ENCODE measurements at regions not wholly inside any gene's neighbourhood (a gene's known extent, or its start where the extent isn't known, plus 50 kb on each side); places are given as distances from the start of the nearest gene placed in this dataset.

- Histone ChIP-seq H3K79me2 (ENCODE audit: insufficient read depth) (no peaks in the 10 kb centered on the region), H3K4me2 (no peak overlapping the region), H3K27ac (ENCODE audit: low read depth in 2 of 2, low read length in 1 of 2) (peak overlapping the region in 1 of 2 experiments; percentile 76; a peak in 2 of 4 replicates), H4K20me1 (ENCODE audit: insufficient read depth) (no peaks in the 10 kb centered on the region), H3K9me2 (no peaks in the 10 kb centered on the region), H3K9ac (peak overlapping the region; percentile 4; the same call in 1 of the 2 replicates), H3K27me3 (ENCODE audit: insufficient read depth) (no peaks in the 10 kb centered on the region), H2AFZ (ENCODE audit: low read depth) (no peak overlapping the region), H3K36me3 (replicated peaks in 1 of 2; ENCODE audit: control insufficient read depth in 1 of 2, insufficient read depth in 2 of 2, low read length in 1 of 2) (no peaks in the 10 kb centered on the region), H3K9me3 (no peaks in the 10 kb centered on the region), H3K4me3 (ENCODE audit: low read depth in 2 of 2, low read length in 1 of 2) (no peak overlapping the region), H3F3A (replicated peaks; ENCODE audit: insufficient read depth) (peaks cover 2% of the 10 kb centered on the region), H3K4me1 (ENCODE audit: control insufficient read depth in 1 of 2, insufficient read depth in 2 of 2, low read depth in 1 of 2, low read length in 1 of 2) (peaks cover 0 to 10% of the 10 kb centered on the region in 2 experiments; a peak in 2 of 4 replicates)
- 69% methylated on average over 2 of the region's 2 CpGs for WGBS (ENCODE audit: low lambda C conversion rate)
- no peak for DNase-seq
- TF ChIP-seq, protein P1, sequence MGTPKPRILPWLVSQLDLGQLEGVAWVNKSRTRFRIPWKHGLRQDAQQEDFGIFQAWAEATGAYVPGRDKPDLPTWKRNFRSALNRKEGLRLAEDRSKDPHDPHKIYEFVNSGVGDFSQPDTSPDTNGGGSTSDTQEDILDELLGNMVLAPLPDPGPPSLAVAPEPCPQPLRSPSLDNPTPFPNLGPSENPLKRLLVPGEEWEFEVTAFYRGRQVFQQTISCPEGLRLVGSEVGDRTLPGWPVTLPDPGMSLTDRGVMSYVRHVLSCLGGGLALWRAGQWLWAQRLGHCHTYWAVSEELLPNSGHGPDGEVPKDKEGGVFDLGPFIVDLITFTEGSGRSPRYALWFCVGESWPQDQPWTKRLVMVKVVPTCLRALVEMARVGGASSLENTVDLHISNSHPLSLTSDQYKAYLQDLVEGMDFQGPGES (IDR thresholded peaks at IDR 0.05; ENCODE audit: low read depth, low read length) = no peak
- no peak for TF ChIP-seq YY1 (IDR thresholded peaks at IDR 0.05; ENCODE audit: low read depth)
- TF ChIP-seq ELF1 (IDR thresholded peaks at IDR 0.05) = no peak
- TF ChIP-seq, protein P2, sequence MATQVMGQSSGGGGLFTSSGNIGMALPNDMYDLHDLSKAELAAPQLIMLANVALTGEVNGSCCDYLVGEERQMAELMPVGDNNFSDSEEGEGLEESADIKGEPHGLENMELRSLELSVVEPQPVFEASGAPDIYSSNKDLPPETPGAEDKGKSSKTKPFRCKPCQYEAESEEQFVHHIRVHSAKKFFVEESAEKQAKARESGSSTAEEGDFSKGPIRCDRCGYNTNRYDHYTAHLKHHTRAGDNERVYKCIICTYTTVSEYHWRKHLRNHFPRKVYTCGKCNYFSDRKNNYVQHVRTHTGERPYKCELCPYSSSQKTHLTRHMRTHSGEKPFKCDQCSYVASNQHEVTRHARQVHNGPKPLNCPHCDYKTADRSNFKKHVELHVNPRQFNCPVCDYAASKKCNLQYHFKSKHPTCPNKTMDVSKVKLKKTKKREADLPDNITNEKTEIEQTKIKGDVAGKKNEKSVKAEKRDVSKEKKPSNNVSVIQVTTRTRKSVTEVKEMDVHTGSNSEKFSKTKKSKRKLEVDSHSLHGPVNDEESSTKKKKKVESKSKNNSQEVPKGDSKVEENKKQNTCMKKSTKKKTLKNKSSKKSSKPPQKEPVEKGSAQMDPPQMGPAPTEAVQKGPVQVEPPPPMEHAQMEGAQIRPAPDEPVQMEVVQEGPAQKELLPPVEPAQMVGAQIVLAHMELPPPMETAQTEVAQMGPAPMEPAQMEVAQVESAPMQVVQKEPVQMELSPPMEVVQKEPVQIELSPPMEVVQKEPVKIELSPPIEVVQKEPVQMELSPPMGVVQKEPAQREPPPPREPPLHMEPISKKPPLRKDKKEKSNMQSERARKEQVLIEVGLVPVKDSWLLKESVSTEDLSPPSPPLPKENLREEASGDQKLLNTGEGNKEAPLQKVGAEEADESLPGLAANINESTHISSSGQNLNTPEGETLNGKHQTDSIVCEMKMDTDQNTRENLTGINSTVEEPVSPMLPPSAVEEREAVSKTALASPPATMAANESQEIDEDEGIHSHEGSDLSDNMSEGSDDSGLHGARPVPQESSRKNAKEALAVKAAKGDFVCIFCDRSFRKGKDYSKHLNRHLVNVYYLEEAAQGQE (IDR thresholded peaks at IDR 0.05; ENCODE audit: low read depth, low read length) = no peak
- ChIA-PET POLR2A (no interaction called here), CTCF (no interaction called here)
These were observed 73.2 kb upstream of the SLC4A7 start for GRCh38 chr3:27557411-27557810.

DNA sequence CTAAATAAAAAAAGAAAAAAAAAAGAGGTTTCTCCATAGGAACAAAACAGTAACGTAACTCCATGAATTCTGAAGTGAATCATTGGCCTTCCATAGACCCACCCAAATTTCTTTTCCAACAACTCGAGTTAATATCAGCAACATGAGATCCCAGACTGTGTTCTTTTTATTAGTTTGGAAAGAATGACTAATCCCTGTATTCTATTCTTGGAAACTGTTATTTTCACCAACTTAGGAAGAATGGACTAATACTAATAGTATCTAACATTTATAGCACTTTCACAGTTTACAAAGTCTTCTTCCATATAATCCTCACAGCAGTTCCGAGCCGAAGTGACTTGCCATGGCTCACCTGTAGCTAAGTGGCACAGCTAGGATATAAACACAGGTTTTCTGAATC, 72.7 kb upstream of the SLC4A7 start:
- Histone ChIP-seq H4K20me1 (ENCODE audit: insufficient read depth) (no peaks in the 10 kb centered on the region), H3K4me3 (ENCODE audit: low read depth in 2 of 2, low read length in 1 of 2) (no peak overlapping the region), H3F3A (replicated peaks; ENCODE audit: insufficient read depth) (peaks cover 5% of the 10 kb centered on the region), H3K79me2 (ENCODE audit: insufficient read depth) (no peaks in the 10 kb centered on the region), H3K9me2 (no peaks in the 10 kb centered on the region), H3K27ac (ENCODE audit: low read depth in 2 of 2, low read length in 1 of 2) (peak overlapping the region in 1 of 2 experiments; percentile 76; a peak in 2 of 4 replicates), H3K36me3 (replicated peaks in 1 of 2; ENCODE audit: control insufficient read depth in 1 of 2, insufficient read depth in 2 of 2, low read length in 1 of 2) (no peaks in the 10 kb centered on the region), H3K4me1 (ENCODE audit: control insufficient read depth in 1 of 2, insufficient read depth in 2 of 2, low read depth in 1 of 2, low read length in 1 of 2) (peaks cover 0 to 10% of the 10 kb centered on the region in 2 experiments; a peak in 2 of 4 replicates), H3K4me2 (no peak overlapping the region), H2AFZ (ENCODE audit: low read depth) (no peak overlapping the region), H3K9ac (peak overlapping the region; percentile 4; the same call in 1 of the 2 replicates), H3K27me3 (ENCODE audit: insufficient read depth) (no peaks in the 10 kb centered on the region), H3K9me3 (no peaks in the 10 kb centered on the region)
- no peak for TF ChIP-seq MXI1 (IDR thresholded peaks at IDR 0.05; ENCODE audit: low read depth, low read length)
- TF ChIP-seq JUND (IDR thresholded peaks at IDR 0.05) = 0 out of 2 replicates have a peak, but pooled peaks have one; percentile 9
- TF ChIP-seq EP300 (IDR thresholded peaks at IDR 0.05; ENCODE audit: borderline replicate concordance in 1 of 2, low read depth in 1 of 2, low read length in 1 of 2) = no peak
- no peak for TF ChIP-seq CHD2 (IDR thresholded peaks at IDR 0.05; ENCODE audit: low read length, partially characterized antibody)
- TF ChIP-seq, protein P1 (IDR thresholded peaks at IDR 0.05; ENCODE audit: low read depth, low read length) = no peak
- DNase-seq = no peak
- POLR2A ChIA-PET = no interaction called here
- CTCF ChIA-PET = interaction anchor here (1.1 kb wide), 1 partner anchor 12 kb away, joined by 3 read pairs; no protein-coding TSS in a partner anchor
- 66% methylated on average over 4 of the region's 4 CpGs for WGBS (ENCODE audit: low lambda C conversion rate)
